Astrocyte of the spinal cord (primary cell): ENCODE measurements at regions not wholly inside any gene's neighbourhood (a gene's known extent, or its start where the extent isn't known, plus 50 kb on each side); places are given as distances from the start of the nearest gene placed in this dataset.

ENCODE experiments used
- DNase-seq: peaks from one replicate; pipeline ENCODE4 v3.0.0; 2011; ENCODE audit warnings: low read depth, low spot score
- H3K4me3 ChIP-seq: 2 replicates; pipeline ENCODE4 v1.5.1; 2011; ENCODE audit warnings: low read depth, mild to moderate bottlenecking, low read length, moderate library complexity
- in situ Hi-C: cut with HindIII; loops from 2 replicates; pipeline ENCODE4 v1.10.0; 2017; ENCODE audit warnings: low sequenced_read_pairs
- TF ChIP-seq, protein P1 (sequence below): IDR thresholded peaks from 2 replicates; pipeline ENCODE4 v1.5.1; 2012; ENCODE audit warnings: low read depth, mild to moderate bottlenecking, low read length, inconsistent platforms

DNA sequence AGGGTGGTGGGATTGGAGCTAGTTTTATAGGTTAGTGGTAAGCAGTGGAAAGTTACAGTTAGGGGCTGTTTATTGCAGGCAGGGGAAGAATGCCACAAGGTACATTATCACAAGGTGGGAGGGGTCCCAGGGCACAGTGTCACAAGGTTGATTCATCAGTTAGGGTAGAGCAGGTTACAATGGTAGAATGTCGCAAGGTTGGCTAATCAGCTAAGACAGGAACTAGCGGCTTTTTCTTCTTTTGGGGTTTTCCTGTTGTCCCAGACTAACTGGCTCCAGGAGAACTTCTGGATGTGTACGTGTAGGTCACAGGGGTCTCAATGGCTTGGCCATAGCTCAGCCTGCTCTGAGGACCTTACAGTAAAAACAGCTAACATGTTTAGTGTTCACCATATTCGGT is 1221.1 kb downstream of the SLITRK1 start:
- TF ChIP-seq, protein P1, sequence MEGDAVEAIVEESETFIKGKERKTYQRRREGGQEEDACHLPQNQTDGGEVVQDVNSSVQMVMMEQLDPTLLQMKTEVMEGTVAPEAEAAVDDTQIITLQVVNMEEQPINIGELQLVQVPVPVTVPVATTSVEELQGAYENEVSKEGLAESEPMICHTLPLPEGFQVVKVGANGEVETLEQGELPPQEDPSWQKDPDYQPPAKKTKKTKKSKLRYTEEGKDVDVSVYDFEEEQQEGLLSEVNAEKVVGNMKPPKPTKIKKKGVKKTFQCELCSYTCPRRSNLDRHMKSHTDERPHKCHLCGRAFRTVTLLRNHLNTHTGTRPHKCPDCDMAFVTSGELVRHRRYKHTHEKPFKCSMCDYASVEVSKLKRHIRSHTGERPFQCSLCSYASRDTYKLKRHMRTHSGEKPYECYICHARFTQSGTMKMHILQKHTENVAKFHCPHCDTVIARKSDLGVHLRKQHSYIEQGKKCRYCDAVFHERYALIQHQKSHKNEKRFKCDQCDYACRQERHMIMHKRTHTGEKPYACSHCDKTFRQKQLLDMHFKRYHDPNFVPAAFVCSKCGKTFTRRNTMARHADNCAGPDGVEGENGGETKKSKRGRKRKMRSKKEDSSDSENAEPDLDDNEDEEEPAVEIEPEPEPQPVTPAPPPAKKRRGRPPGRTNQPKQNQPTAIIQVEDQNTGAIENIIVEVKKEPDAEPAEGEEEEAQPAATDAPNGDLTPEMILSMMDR: no peak
- DNase-seq: no peak
- in situ Hi-C loops: no loop called here
- H3K4me3 ChIP-seq: no peak overlapping the region

DNA sequence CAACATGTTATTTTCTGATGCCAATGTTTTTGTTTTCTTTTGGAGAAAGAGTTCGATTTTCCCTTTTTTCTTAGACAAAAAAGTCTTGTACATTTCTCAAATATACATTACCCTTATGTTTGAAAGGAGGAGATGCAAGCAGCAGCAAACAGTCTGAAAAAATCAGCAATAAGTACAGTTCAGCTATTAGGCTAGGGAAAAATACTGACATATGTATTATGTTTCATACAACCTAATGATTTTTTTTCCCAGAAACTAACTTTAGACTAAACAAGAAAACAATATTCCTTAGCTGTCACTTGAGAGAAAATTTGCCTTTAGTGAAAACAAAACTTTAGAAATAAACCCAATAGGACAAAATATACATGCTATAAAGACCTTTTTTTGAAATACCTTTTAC is 1223.5 kb downstream of the SLITRK1 start:
- no peak for DNase-seq
- TF ChIP-seq, protein P1: no peak
- no peak overlapping the region for H3K4me3 ChIP-seq
- in situ Hi-C loops: no loop called here

DNA sequence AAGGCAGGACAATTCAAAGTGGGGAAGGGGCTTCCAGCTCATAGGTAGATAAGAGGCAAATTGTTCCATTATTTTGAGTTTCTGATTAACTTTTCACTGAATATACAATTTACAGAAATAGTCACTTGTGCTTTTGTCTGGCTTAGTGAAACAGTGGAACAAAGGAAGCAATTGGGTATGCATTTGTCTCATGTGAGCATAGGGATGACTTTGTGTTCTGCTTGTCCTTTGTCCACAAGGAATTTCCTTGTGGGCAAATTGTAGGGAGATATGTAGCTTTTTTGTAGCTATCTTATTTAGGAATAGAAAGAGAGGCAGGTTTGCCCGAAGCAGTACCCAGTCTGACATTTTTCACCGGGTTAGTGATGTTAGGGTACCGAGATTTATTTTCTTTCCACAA is 1224.8 kb downstream of the SLITRK1 start:
- H3K4me3 ChIP-seq: no peak overlapping the region
- in situ Hi-C loops: no loop called here
- TF ChIP-seq, protein P1: no peak
- DNase-seq: no peak

DNA sequence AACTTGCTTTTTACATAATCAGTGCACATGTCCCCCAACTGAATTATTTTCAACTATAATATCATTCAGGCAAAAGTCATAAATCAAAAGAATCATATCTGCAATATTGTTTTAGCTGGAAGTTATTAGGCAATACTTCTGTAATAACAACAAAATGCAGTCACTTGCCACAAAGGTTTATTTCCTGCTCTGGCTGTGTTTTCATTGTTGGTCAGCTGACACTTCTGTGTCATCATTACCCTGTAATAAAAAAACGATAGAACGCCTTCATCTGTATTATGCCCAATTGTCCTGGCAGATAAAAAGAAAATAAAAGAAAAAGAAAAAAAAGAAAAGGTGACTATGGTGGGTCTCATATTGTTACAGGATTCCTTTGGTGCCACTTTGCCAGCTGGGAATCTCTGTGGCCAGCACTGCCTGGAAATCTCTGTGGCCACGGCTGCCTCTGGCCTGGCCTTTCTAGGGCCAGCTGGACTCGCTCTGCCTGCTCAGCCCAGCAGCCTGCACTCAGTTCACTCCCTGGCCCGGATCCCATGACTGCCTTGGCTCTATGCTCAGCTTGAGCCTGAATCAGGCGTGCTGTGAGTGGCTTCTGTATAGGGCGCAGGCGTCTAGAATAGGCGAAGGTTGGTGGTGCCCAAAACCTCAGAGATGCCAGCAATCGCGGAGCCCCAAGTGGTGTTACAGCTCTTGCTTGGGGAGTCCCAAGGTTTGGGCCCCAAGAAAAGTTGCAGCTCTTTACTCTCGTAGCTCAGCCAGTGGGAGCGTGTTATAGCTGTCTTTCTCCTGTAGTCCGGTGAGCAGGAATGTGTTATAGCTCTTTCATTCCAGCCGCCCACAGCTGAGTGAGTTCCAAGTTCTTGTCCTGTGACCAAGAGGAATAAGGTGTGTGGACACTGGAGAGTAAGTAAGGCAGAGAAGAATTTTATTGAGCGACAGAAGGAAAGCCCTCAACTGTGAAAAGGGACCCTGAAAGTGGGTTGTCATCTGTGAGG is 1227.1 kb downstream of the SLITRK1 start:
- in situ Hi-C loops: no loop called here

DNA sequence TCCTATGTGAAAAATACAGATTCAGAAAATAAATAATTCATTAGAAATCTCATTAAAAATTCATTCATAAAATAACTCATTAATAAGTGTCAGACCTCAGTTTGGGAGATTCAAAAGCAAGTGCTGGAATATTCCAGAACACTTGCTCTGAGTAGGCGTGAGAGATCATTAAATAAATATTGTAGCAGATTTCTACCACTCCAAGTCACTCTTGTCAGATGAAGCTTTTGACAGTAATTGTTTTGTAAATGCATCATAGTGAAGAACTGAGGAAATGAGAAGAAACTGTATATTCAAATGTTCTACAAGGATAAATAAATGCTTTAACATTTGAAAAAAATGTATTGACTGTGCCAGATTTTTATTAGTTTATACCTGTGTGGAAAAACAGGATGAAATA is 1228.1 kb downstream of the SLITRK1 start:
- TF ChIP-seq, protein P1: no peak
- in situ Hi-C loops: no loop called here
- H3K4me3 ChIP-seq: no peak overlapping the region
- no peak for DNase-seq

More for the DNA sequence above, 1227.1 kb downstream of the SLITRK1 start:
- peak; percentile 31 for DNase-seq
- no peak overlapping the region for H3K4me3 ChIP-seq
- TF ChIP-seq, protein P1: no peak

DNA sequence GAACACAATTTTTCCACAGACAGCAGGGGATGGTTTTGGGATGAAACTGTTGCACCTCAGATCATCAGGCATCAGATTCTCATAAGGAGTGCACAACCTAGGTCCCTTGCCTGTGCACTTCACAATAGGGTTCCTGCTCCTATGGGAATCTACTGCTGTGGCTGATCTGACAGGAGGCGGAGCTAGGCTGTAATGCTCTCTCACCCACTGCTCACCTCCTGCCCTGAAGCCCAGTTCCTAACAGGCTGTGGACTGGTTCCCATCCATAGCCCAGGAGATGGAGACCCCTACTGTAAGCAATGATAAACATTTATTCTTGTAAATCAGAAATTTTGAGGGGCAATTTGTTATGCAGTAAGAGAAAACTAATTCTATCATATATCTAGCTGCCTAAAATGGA is 1234.7 kb downstream of the SLITRK1 start:
- TF ChIP-seq, protein P1: no peak
- H3K4me3 ChIP-seq: no peak overlapping the region
- in situ Hi-C loops: no loop called here

More for the DNA sequence above, 1234.7 kb downstream of the SLITRK1 start:
- no peak for DNase-seq
